ENCODE measurements at regions not wholly inside any gene's neighbourhood (a gene's known extent, or its start where the extent isn't known, plus 50 kb on each side); places are given as distances from the start of the nearest gene placed in this dataset.

- Histone ChIP-seq H2AFZ (no peak overlapping the region), H3K4me2 (ENCODE audit: unreplicated experiment) (no peak overlapping the region), H3K27ac (no peak overlapping the region), H3K4me1 (ENCODE audit: insufficient read depth) (no peaks in the 10 kb centered on the region), H4K20me1 (ENCODE audit: insufficient read depth) (no peaks in the 10 kb centered on the region), H3K4me3 (no peak overlapping the region), H3F3A (ENCODE audit: insufficient read depth) (no peaks in the 10 kb centered on the region), H3K9me3 (ENCODE audit: low read depth) (no peaks in the 10 kb centered on the region), H3K36me3 (ENCODE audit: low read depth) (no peaks in the 10 kb centered on the region), H3K9ac (no peak overlapping the region), H3K27me3 (replicated peaks; ENCODE audit: insufficient read depth) (no peaks in the 10 kb centered on the region), H3K9me2 (ENCODE audit: insufficient read depth) (no peaks in the 10 kb centered on the region), H3K79me2 (ENCODE audit: insufficient read depth) (no peaks in the 10 kb centered on the region)
- 15 to 16% methylated on average over 6 of the region's 6 CpGs for WGBS, 2 experiments (ENCODE audit: low coverage in 1 of 2, low lambda C conversion rate in 2 of 2, missing lambda C conversion rate in 2 of 2)
- TF ChIP-seq EZH2 (IDR thresholded peaks at IDR 0.05; ENCODE audit: insufficient read depth, poor library complexity, severe bottlenecking), result no peak
- TF ChIP-seq EZH2phosphoT487 (IDR thresholded peaks at IDR 0.05; ENCODE audit: insufficient read depth, low read depth), result no peak
- in situ Hi-C loops (cut with MboI), result no loop called here
- no peak for DNase-seq
Measured at GRCh38 chr5:166363087-166363760, 1928.2 kb upstream of the WWC1 start.

GRCh38 chr5:166365164-166365563, 1926.3 kb upstream of the WWC1 start:
- no peak overlapping the region for H2AFZ ChIP-seq
- no peaks in the 10 kb centered on the region for H3K9me3 ChIP-seq (ENCODE audit: low read depth)
- H3F3A ChIP-seq (ENCODE audit: insufficient read depth), result no peaks in the 10 kb centered on the region
- no peaks in the 10 kb centered on the region for H3K79me2 ChIP-seq (ENCODE audit: insufficient read depth)
- no peak for DNase-seq
- TF ChIP-seq EZH2phosphoT487 (IDR thresholded peaks at IDR 0.05; ENCODE audit: insufficient read depth, low read depth) (no peak), EZH2 (IDR thresholded peaks at IDR 0.05; ENCODE audit: insufficient read depth, poor library complexity, severe bottlenecking) (no peak)
- no peak overlapping the region for H3K4me3 ChIP-seq
- H3K36me3 ChIP-seq (ENCODE audit: low read depth), result no peaks in the 10 kb centered on the region
- in situ Hi-C loops (cut with MboI), result no loop called here
- H3K27ac ChIP-seq, result no peak overlapping the region
- no peak overlapping the region for H3K4me2 ChIP-seq (ENCODE audit: unreplicated experiment)
- no peaks in the 10 kb centered on the region for H3K9me2 ChIP-seq (ENCODE audit: insufficient read depth)
- no peaks in the 10 kb centered on the region for H3K27me3 ChIP-seq (replicated peaks; ENCODE audit: insufficient read depth)
- WGBS, 2 experiments (ENCODE audit: low coverage in 1 of 2, low lambda C conversion rate in 2 of 2, missing lambda C conversion rate in 2 of 2), result 2 to 3% methylated on average over 4 of the region's 4 CpGs
- no peaks in the 10 kb centered on the region for H3K4me1 ChIP-seq (ENCODE audit: insufficient read depth)
- H4K20me1 ChIP-seq (ENCODE audit: insufficient read depth), result no peaks in the 10 kb centered on the region
- H3K9ac ChIP-seq, result no peak overlapping the region

- in situ Hi-C loops (cut with MboI), result no loop called here
- Histone ChIP-seq H2AFZ (no peak overlapping the region), H3K9me3 (ENCODE audit: low read depth) (no peaks in the 10 kb centered on the region), H3K4me3 (no peak overlapping the region), H3K36me3 (ENCODE audit: low read depth) (no peaks in the 10 kb centered on the region), H3K4me2 (ENCODE audit: unreplicated experiment) (no peak overlapping the region), H3K9ac (no peak overlapping the region), H3F3A (ENCODE audit: insufficient read depth) (no peaks in the 10 kb centered on the region), H3K27ac (no peak overlapping the region), H3K79me2 (ENCODE audit: insufficient read depth) (no peaks in the 10 kb centered on the region), H3K9me2 (ENCODE audit: insufficient read depth) (no peaks in the 10 kb centered on the region), H3K27me3 (replicated peaks; ENCODE audit: insufficient read depth) (no peaks in the 10 kb centered on the region), H3K4me1 (ENCODE audit: insufficient read depth) (no peaks in the 10 kb centered on the region), H4K20me1 (ENCODE audit: insufficient read depth) (no peaks in the 10 kb centered on the region)
- no peak for DNase-seq
- WGBS, 2 experiments (ENCODE audit: low coverage in 1 of 2, low lambda C conversion rate in 2 of 2, missing lambda C conversion rate in 2 of 2), result 21 to 28% methylated on average over 1 of the region's 1 CpG
- TF ChIP-seq EZH2phosphoT487 (IDR thresholded peaks at IDR 0.05; ENCODE audit: insufficient read depth, low read depth) (no peak), EZH2 (IDR thresholded peaks at IDR 0.05; ENCODE audit: insufficient read depth, poor library complexity, severe bottlenecking) (no peak)
Measured at GRCh38 chr5:166367391-166367790, 1924.1 kb upstream of the WWC1 start.

- no peaks in the 10 kb centered on the region for H3K36me3 ChIP-seq (ENCODE audit: low read depth)
- no peak for DNase-seq
- no peaks in the 10 kb centered on the region for H3K9me3 ChIP-seq (ENCODE audit: low read depth)
- no peaks in the 10 kb centered on the region for H3K4me1 ChIP-seq (ENCODE audit: insufficient read depth)
- H3F3A ChIP-seq (ENCODE audit: insufficient read depth), result no peaks in the 10 kb centered on the region
- H3K4me2 ChIP-seq (ENCODE audit: unreplicated experiment), result no peak overlapping the region
- no peaks in the 10 kb centered on the region for H3K27me3 ChIP-seq (replicated peaks; ENCODE audit: insufficient read depth)
- no peak overlapping the region for H2AFZ ChIP-seq
- 32 to 49% methylated on average over 2 of the region's 2 CpGs for WGBS, 2 experiments (ENCODE audit: low coverage in 1 of 2, low lambda C conversion rate in 2 of 2, missing lambda C conversion rate in 2 of 2)
- no peaks in the 10 kb centered on the region for H4K20me1 ChIP-seq (ENCODE audit: insufficient read depth)
- no peak overlapping the region for H3K27ac ChIP-seq
- no peak overlapping the region for H3K9ac ChIP-seq
- TF ChIP-seq EZH2 (IDR thresholded peaks at IDR 0.05; ENCODE audit: insufficient read depth, poor library complexity, severe bottlenecking) (no peak), EZH2phosphoT487 (IDR thresholded peaks at IDR 0.05; ENCODE audit: insufficient read depth, low read depth) (no peak)
- no peaks in the 10 kb centered on the region for H3K9me2 ChIP-seq (ENCODE audit: insufficient read depth)
- in situ Hi-C loops (cut with MboI), result no loop called here
- H3K79me2 ChIP-seq (ENCODE audit: insufficient read depth), result no peaks in the 10 kb centered on the region
- H3K4me3 ChIP-seq, result no peak overlapping the region
Measured at GRCh38 chr5:166369346-166369745, 1922.1 kb upstream of the WWC1 start.
